Heart right ventricle (tissue), 16 donors: ENCODE measurements at regions not wholly inside any gene's neighbourhood (a gene's known extent, or its start where the extent isn't known, plus 50 kb on each side); places are given as distances from the start of the nearest gene placed in this dataset.

ENCODE experiments used
- ATAC-seq, 8 donors: fragments of 200-7000 bp; cut with Tn5 transposase; one replicate each; pipeline ENCODE4 v1.9.1; 2020; ENCODE audit warnings: mild to moderate bottlenecking in 8 of 8, moderate library complexity in 8 of 8, moderate number of reproducible peaks in 1 of 8
- DNase-seq, 2 donors: peaks; one replicate each; pipeline ENCODE4 v3.0.0-alpha.2; 2020
- H3K27ac ChIP-seq, 10 donors: fragments of 200-600 bp; sonication (generic) in 2 of 10; one replicate each; pipeline versions ENCODE4 v1.5.0 to v1.8.0; 2020 to 2022; ENCODE audit warnings: mild to moderate bottlenecking in 3 of 10
- H3K27me3 ChIP-seq, 7 donors: fragments of 200-600 bp; one replicate each; pipeline ENCODE4 v1.8.0; 2021 to 2022; ENCODE audit warnings: mild to moderate bottlenecking in 2 of 7
- H3K36me3 ChIP-seq, 9 donors: fragments of 200-600 bp; sonication (generic) in 1 of 9; one replicate each; pipeline versions ENCODE4 v1.5.0 to v1.8.0; 2020 to 2022; ENCODE audit warnings: mild to moderate bottlenecking in 2 of 9
- H3K4me1 ChIP-seq, 9 donors: fragments of 200-600 bp; sonication (generic) in 1 of 9; one replicate each; pipeline versions ENCODE4 v1.5.0 to v1.8.0; 2020 to 2022; ENCODE audit warnings: mild to moderate bottlenecking in 4 of 9
- H3K4me3 ChIP-seq, 10 donors: fragments of 200-600 bp; sonication (generic) in 2 of 10; one replicate each; pipeline versions ENCODE4 v1.5.0 to v1.8.0; 2020 to 2022; ENCODE audit warnings: mild to moderate bottlenecking in 7 of 10, moderate library complexity in 2 of 10
- H3K9me3 ChIP-seq, 11 donors: fragments of 200-600 bp in 10 of 11; sonication (generic) in 2 of 11; one replicate each; pipeline versions ENCODE4 v1.5.0 to v1.8.0; 2013 to 2022; ENCODE audit warnings: mild to moderate bottlenecking in 2 of 11, control low read depth in 1 of 11, moderate library complexity in 1 of 11
- WGBS, 2 donors: extraction: QIAGEN DNeasy Blood & Tissue Kit; methylation state at CpG; one replicate each; pipeline ENCODE4 v1.1.7; 2013; ENCODE audit warnings: inconsistent platforms in 1 of 2; 5-methylcytosine and 5-hydroxymethylcytosine counted together
- intact Hi-C, 10 donors: fragments of 100-400 bp; cut with DNase I; formaldehyde crosslinking; loops; one replicate each; pipeline versions ENCODE4 v1.11.1 to v1.14.2; 2022
- TF ChIP-seq, protein P1 (sequence below), 9 donors: fragments of 200-600 bp; sonication (generic) in 2 of 9; IDR thresholded peaks; one replicate each; pipeline versions ENCODE4 v1.5.0 to v1.8.0; 2021 to 2022; ENCODE audit warnings: antibody characterized with exemption in 9 of 9, mild to moderate bottlenecking in 5 of 9, moderate library complexity in 1 of 9
- donor health status: Arrhythmogenic right ventricular cardiomyopathy.
- donor health status: ischemic (EF 13 %, LVEDD 7.1; RV severe dilation, severe dysfunction).
- donor health status: healthy with polysubstance abuse.
- donor health status: DM: no; HTN: yes; CAD: no.
- donor health status: DM: no; HTN: no; CAD: no.
- donor health status: ischemic (EF 25% LVEDD 6.9; RV normal size, moderate dysfunction).
- donor health status: ischemic (EF 25% LVEDD 5.7; RV mildly dilated, moderate dysfunction).
- donor health status: healthy.
- donor health status: DM: yes; HTN: yes; CAD: no.
- donor health status: Ischemic cardiomyopathy.
- donor health status: ischemic (EF 35%, LVEDD 5.7; RV mildly dilated, moderate dysfunction).
- donor health status: nonischemic (EF 11% LVEDD 7.7; RV severe dilation, severe dysfunction).
- donor health status: DM: yes; HTN: yes; CAD: no.
- donor health status: PGD.
- donor health status: ischemic (EF 29% LVEDD 5.4; RV normal size, mild dysfunction).
- donor health status: nonischemic (EF 23%, LVEDD 6.1; RV moderate dilation, normal function).

DNA sequence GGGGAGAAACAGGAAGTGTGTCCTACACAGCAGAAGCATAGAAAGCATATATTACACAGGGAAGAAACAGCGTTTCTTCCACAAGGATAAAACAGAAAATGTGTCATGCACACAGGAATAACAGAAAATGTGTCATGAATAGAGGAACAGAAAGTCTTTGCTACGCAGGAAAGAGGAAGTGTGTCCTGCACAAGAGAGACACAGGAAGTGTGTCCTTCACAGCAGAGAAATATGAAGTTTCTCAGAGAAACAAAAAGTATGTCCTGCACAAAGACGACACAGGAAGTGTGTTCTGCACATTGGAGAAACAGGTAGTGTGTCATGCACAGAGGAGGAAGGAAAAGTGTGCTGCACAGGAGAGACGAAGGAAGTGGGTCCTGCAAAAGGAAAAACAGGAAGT lies 835.3 kb downstream of the CDY2B start:
- no peak overlapping the region for H3K27ac ChIP-seq
- ATAC-seq, result no peak
- WGBS, 2 donors, result 67 to 70% methylated on average over 4 of the region's 4 CpGs
- H3K9me3 ChIP-seq, result no peaks in the 10 kb centered on the region
- no peak for DNase-seq
- no peaks in the 10 kb centered on the region for H3K27me3 ChIP-seq
- intact Hi-C loops, result no loop called here
- no peak overlapping the region for H3K4me3 ChIP-seq
- H3K4me1 ChIP-seq, result no peaks in the 10 kb centered on the region
- no peaks in the 10 kb centered on the region for H3K36me3 ChIP-seq
- TF ChIP-seq, protein P1, sequence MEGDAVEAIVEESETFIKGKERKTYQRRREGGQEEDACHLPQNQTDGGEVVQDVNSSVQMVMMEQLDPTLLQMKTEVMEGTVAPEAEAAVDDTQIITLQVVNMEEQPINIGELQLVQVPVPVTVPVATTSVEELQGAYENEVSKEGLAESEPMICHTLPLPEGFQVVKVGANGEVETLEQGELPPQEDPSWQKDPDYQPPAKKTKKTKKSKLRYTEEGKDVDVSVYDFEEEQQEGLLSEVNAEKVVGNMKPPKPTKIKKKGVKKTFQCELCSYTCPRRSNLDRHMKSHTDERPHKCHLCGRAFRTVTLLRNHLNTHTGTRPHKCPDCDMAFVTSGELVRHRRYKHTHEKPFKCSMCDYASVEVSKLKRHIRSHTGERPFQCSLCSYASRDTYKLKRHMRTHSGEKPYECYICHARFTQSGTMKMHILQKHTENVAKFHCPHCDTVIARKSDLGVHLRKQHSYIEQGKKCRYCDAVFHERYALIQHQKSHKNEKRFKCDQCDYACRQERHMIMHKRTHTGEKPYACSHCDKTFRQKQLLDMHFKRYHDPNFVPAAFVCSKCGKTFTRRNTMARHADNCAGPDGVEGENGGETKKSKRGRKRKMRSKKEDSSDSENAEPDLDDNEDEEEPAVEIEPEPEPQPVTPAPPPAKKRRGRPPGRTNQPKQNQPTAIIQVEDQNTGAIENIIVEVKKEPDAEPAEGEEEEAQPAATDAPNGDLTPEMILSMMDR (IDR thresholded peaks at IDR 0.05), result no peak

DNA sequence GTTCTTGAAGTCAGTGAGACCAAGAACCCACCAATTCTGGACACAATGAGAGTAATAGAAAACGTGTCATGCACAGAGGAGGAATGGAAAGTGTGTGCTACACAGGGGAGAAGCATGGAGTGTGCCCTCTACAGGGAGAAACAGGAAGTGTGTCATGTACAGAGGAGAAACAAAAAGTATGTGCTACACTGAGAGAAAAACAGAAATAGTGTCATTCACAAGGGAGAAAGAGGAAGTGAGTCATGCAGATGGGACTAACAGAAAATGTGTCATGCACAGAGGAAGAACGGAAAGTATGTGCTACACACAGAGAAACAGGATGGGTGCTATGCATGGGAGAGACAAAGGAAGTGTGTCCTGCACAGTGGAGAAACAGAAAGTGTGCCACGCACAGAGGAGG lies 835.7 kb downstream of the CDY2B start:
- DNase-seq (no peak), ATAC-seq (no peak)
- TF ChIP-seq, protein P1 (IDR thresholded peaks at IDR 0.05), result peak in 3 of 9 donors; percentile 12 to 23 (median 18)
- no peaks in the 10 kb centered on the region for H3K9me3 ChIP-seq
- H3K4me3 ChIP-seq, result no peak overlapping the region
- no peaks in the 10 kb centered on the region for H3K27me3 ChIP-seq
- intact Hi-C loops, result no loop called here
- H3K4me1 ChIP-seq, result no peaks in the 10 kb centered on the region
- H3K27ac ChIP-seq, result no peak overlapping the region
- no peaks in the 10 kb centered on the region for H3K36me3 ChIP-seq
- 49 to 66% methylated on average over 3 of the region's 3 CpGs for WGBS, 2 donors

DNA sequence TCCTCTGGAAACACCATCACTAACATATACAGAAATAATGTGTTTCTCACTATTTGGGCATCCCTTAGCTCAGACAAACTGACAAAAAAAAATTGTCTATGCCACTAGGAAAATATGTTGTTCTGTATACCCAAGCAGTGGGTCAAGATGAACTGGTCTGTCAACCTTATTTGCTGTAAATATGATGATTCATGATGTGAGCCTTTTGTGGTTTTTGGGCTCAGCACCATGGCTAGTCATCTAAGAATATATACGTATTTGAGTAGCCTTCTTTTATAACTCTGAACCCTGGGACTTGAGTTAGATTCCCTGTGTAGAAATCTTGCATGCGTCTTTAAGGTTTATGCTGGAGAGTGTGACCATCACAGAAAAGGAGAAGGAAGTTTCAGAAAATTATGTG lies 841.6 kb downstream of the CDY2B start:
- TF ChIP-seq, protein P1 (IDR thresholded peaks at IDR 0.05), result no peak
- H3K27ac ChIP-seq, result no peak overlapping the region
- H3K9me3 ChIP-seq, result no peaks in the 10 kb centered on the region
- WGBS, 2 donors, result 84 to 89% methylated on average over 2 of the region's 2 CpGs
- H3K4me1 ChIP-seq, result no peaks in the 10 kb centered on the region
- intact Hi-C loops, result no loop called here
- no peaks in the 10 kb centered on the region for H3K36me3 ChIP-seq
- no peak for ATAC-seq
- H3K27me3 ChIP-seq, result no peaks in the 10 kb centered on the region
- no peak overlapping the region for H3K4me3 ChIP-seq
- no peak for DNase-seq

DNA sequence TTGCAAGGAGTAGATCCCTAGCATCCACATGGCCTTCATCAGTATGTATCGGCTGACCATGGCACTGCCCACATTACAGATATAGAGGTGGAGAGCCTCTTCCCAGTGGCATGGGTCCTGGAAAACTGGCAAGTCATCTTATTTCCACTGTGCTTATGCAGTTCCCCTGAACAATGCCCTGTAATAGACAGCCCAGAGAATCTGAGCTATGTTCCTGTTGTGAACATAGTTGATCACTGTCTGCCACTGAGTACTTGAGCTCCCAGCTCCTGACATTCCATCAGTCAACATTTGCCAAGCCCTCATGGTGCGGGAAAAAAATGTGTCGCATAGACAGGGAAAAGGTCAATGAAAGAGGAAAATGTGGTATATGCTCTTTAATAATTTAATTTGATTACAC lies 861.9 kb downstream of the CDY2B start:
- Histone ChIP-seq H3K4me3 (no peak overlapping the region), H3K27me3 (no peaks in the 10 kb centered on the region), H3K36me3 (no peaks in the 10 kb centered on the region), H3K4me1 (no peaks in the 10 kb centered on the region), H3K27ac (no peak overlapping the region), H3K9me3 (no peaks in the 10 kb centered on the region)
- DNase-seq (no peak), ATAC-seq (peak in 2 of 8 donors; percentile 53 to 74)
- intact Hi-C loops, result no loop called here
- whole genome bisulfite sequencing, 2 donors, result 92 to 96% methylated on average over 3 of the region's 3 CpGs
- TF ChIP-seq, protein P1 (IDR thresholded peaks at IDR 0.05), result no peak

DNA sequence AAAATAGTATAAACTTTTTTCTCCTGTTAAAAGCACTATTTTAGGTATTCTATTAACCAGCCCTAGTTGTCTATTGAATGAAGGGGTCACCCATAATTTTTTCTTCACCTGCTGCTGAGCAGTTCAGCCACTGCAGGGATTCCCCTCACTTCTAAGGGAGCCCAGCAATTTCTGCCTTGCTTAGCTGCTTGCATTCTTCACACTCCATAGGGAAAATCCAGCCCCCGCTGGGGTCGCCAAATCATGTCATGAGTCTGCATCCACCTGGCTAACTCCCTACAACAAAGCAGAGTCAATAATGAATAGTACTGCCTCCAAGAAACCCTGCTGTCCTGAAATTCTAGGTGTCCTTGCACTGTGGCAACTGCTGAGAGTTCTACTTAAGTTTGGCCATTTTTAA lies 886.5 kb downstream of the CDY2B start:
- no peak for ATAC-seq
- Histone ChIP-seq H3K9me3 (no peaks in the 10 kb centered on the region), H3K4me3 (no peak overlapping the region), H3K27ac (no peak overlapping the region), H3K4me1 (no peaks in the 10 kb centered on the region), H3K36me3 (no peaks in the 10 kb centered on the region), H3K27me3 (no peaks in the 10 kb centered on the region)
- intact Hi-C loops, result no loop called here
- no peak for DNase-seq
- 70 to 88% methylated on average over 2 of the region's 2 CpGs for whole genome bisulfite sequencing, 2 donors
- TF ChIP-seq, protein P1 (IDR thresholded peaks at IDR 0.05), result no peak
